ENCODE measurements at regions not wholly inside any gene's neighbourhood (a gene's known extent, or its start where the extent isn't known, plus 50 kb on each side); places are given as distances from the start of the nearest gene placed in this dataset.

DNA sequence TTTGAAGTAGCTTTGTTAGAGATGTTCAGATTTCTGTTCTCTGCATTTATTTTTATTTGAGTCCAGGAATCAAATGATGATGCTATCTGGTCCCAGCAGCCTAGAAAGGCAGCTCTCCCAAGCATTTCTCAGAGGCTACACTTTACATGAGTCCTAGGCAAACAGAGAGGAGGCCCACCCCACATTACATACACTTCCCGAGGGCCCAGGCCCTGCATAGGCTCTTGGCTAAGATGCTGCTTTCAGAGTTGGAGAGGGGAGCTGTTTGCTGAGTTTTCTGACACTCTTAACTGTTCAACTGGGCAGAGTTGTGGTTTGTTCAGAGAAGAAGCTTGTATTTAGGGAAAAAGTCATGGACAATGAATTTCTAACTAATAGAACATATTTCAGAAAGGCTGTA lies 117.9 kb upstream of the RGMA start:
- no peaks in the 10 kb centered on the region for H3K27me3 ChIP-seq (replicated peaks in 1 of 7)
- DNase-seq = no peak
- intact Hi-C loops (cut with DNase I; ENCODE audit: low total_unique reads) = no loop called here
- no peaks in the 10 kb centered on the region for H3K4me1 ChIP-seq
- 70 to 93% (median 86%) methylated on average over 1 of the region's 1 CpG for whole genome bisulfite sequencing, 5 donors
- H3K4me3 ChIP-seq = no peak overlapping the region
- no peak overlapping the region for H3K27ac ChIP-seq
- H3K9me3 ChIP-seq = peaks cover 0 to 7% (median 0%) of the 10 kb centered on the region in 8 donors
- H3K36me3 ChIP-seq = no peaks in the 10 kb centered on the region
- TF ChIP-seq POLR2AphosphoS5 (IDR thresholded peaks at IDR 0.05) (no peak), POLR2A (IDR thresholded peaks at IDR 0.05) (no peak), CTCF (IDR thresholded peaks at IDR 0.05 in 8 of 11, conservative IDR thresholded peaks at IDR 0.05 in 3 of 11) (no peak)

GRCh38 chr15:93205413-93205812 lies 116.4 kb upstream of the RGMA start:
- Histone ChIP-seq H3K4me1 (no peaks in the 10 kb centered on the region), H3K27ac (no peak overlapping the region), H3K27me3 (replicated peaks in 1 of 7) (no peaks in the 10 kb centered on the region), H3K36me3 (no peaks in the 10 kb centered on the region), H3K4me3 (no peak overlapping the region), H3K9me3 (peaks cover 0 to 7% (median 0%) of the 10 kb centered on the region in 8 donors)
- intact Hi-C loops (cut with DNase I; ENCODE audit: low total_unique reads) = no loop called here
- DNase-seq = no peak
- no peak for TF ChIP-seq CTCF (IDR thresholded peaks at IDR 0.05 in 8 of 11, conservative IDR thresholded peaks at IDR 0.05 in 3 of 11)
- TF ChIP-seq POLR2AphosphoS5 (IDR thresholded peaks at IDR 0.05) = no peak
- no peak for TF ChIP-seq POLR2A (IDR thresholded peaks at IDR 0.05)
- 71 to 88% (median 79%) methylated on average over 8 of the region's 8 CpGs for WGBS, 5 donors

GRCh38 chr15:93203036-93203435 lies 114.0 kb upstream of the RGMA start:
- Histone ChIP-seq H3K4me1 (no peaks in the 10 kb centered on the region), H3K36me3 (no peaks in the 10 kb centered on the region), H3K27ac (no peak overlapping the region), H3K9me3 (peaks cover 0 to 11% (median 5%) of the 10 kb centered on the region in 8 donors), H3K27me3 (replicated peaks in 1 of 7) (no peaks in the 10 kb centered on the region), H3K4me3 (no peak overlapping the region)
- WGBS, 5 donors = 23 to 48% (median 41%) methylated on average over 1 of the region's 1 CpG
- TF ChIP-seq POLR2A (IDR thresholded peaks at IDR 0.05) = no peak
- no peak for TF ChIP-seq CTCF (IDR thresholded peaks at IDR 0.05 in 8 of 11, conservative IDR thresholded peaks at IDR 0.05 in 3 of 11)
- no peak for TF ChIP-seq POLR2AphosphoS5 (IDR thresholded peaks at IDR 0.05)
- intact Hi-C loops (cut with DNase I; ENCODE audit: low total_unique reads) = no loop called here
- DNase-seq = no peak

DNA sequence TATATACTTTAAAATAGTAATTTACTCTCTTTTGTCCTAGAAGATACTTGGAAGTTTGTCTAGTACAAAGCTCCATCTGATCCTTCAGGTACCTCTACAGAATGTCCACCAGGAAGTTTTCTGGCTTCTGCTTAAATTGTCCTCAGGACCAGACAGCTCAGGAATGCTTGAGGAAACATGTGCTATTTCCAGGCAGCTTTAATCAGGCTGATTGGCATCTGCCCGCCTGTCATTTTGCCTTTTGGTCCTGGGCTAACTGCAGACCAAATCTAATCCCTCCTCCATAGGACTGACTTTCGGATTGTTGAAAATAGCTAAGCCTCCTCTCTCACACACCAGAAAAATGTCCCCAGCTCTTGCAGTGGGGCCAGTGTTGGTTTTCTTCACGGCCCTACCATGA lies 113.4 kb upstream of the RGMA start:
- Histone ChIP-seq H3K9me3 (peaks cover 0 to 17% (median 11%) of the 10 kb centered on the region in 8 donors), H3K27me3 (replicated peaks in 1 of 7) (no peaks in the 10 kb centered on the region), H3K4me3 (no peak overlapping the region), H3K4me1 (no peaks in the 10 kb centered on the region), H3K36me3 (no peaks in the 10 kb centered on the region), H3K27ac (no peak overlapping the region)
- whole genome bisulfite sequencing, 5 donors = 85 to 96% (median 91%) methylated on average over 3 of the region's 3 CpGs
- no peak for TF ChIP-seq POLR2A (IDR thresholded peaks at IDR 0.05)
- TF ChIP-seq POLR2AphosphoS5 (IDR thresholded peaks at IDR 0.05) = no peak
- TF ChIP-seq CTCF (IDR thresholded peaks at IDR 0.05 in 8 of 11, conservative IDR thresholded peaks at IDR 0.05 in 3 of 11) = no peak
- intact Hi-C loops (cut with DNase I; ENCODE audit: low total_unique reads) = no loop called here
- DNase-seq = no peak

Measured in spleen (tissue), 11 donors.